Uterus (tissue), 2 donors: ENCODE measurements at regions not wholly inside any gene's neighbourhood (a gene's known extent, or its start where the extent isn't known, plus 50 kb on each side); places are given as distances from the start of the nearest gene placed in this dataset.

ENCODE experiments used
- CTCF ChIP-seq, 4 experiments: fragments of 200-600 bp in 2 of 4; fragments of 450-650 bp in 2 of 4; sonication (generic) in 2 of 4; IDR thresholded peaks; one replicate each; pipeline ENCODE4 v1.5.1; 2016 to 2019; ENCODE audit warnings: antibody characterized with exemption in 4 of 4, mild to moderate bottlenecking in 2 of 4, moderate library complexity in 1 of 4
- POLR2A ChIP-seq, 2 donors: fragments of 450-650 bp; IDR thresholded peaks; one replicate each; pipeline ENCODE4 v1.6.1; 2016; ENCODE audit warnings: antibody characterized with exemption in 2 of 2, mild to moderate bottlenecking in 1 of 2, moderate library complexity in 1 of 2

GRCh38 chr3:177692304-177692975 lies 495.2 kb upstream of the TBL1XR1 start:
- TF ChIP-seq CTCF (IDR thresholded peaks at IDR 0.05) (no peak), POLR2A (IDR thresholded peaks at IDR 0.05) (no peak)
